GM18867 (cell line): ENCODE measurements at regions not wholly inside any gene's neighbourhood (a gene's known extent, or its start where the extent isn't known, plus 50 kb on each side); places are given as distances from the start of the nearest gene placed in this dataset.
"Not testable (repeated sequence)": the region's sequence is repeated elsewhere in the genome, so short reads cannot be mapped to it uniquely, and the experiment has no call there.

ENCODE experiments used
- ATAC-seq: cut with Tn5 transposase; IDR thresholded peaks from one replicate; pipeline ENCODE4 v1.9.1; 2021; ENCODE audit warnings: mild to moderate bottlenecking, moderate library complexity; ENCODE audit not compliant: unreplicated experiment

DNA sequence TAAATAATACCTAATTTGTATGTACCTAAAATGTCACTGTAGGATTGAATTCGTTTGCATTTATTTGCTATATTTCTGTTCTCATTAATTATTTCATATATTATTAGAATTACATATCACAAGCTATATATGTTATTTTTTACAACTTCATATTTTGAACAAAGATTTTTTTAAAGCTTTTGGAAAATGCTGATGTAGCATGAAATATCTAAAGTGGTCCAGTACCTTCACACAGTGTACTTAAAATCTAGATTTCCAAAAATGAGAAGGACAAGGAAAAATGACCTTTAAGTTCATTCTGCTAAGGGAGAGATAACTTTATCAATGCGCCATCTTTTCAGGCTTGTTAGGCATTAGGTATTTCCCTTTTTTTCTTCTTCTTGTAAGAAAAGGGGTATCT lies 71.8 kb downstream of the LARP7 start:
- no peak for ATAC-seq

DNA sequence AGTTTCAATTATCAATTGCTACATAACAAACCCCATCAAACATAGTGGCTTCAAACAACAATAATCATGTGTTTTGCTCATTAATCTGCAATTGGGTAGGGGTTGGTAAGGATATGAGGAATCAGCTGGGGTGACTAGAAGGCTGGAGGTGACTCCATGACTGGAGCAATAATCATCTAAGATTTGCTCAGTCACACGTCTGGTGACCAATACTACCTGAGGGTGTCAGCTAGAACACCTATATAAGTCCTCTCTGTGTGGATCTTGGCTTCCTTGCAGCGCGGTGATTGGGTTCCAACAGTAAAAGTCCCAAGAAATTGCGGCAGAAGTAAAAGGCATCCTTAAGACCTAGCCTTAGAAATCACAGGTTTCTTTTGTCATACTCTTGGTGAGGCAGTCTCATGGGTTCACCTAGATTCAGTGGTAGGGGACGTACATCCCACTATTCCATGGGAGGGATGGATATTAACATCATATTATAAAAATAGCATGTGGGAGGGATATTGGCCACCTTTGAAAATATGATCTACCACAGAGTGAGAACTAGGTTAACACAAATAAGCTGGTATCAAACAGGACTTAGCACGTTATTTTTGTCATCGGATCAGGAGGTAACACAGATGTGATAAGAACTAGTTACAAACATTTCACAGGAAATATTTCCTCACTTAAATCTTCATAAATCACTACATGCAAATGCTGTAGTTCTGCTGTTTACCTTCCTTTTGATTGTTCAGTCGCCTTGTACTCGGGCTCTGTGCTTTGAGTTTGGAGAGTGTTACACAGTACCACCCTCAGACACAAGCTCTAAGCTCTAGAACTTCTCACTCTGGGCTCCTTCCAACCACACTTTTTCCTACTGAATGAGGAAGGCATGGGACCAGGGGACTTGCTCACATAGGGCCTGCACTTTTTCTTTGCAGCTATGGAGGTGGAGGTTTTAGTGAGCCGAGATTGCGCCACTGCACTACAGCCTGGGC lies 78.3 kb downstream of the LARP7 start:
- ATAC-seq: no peak

DNA sequence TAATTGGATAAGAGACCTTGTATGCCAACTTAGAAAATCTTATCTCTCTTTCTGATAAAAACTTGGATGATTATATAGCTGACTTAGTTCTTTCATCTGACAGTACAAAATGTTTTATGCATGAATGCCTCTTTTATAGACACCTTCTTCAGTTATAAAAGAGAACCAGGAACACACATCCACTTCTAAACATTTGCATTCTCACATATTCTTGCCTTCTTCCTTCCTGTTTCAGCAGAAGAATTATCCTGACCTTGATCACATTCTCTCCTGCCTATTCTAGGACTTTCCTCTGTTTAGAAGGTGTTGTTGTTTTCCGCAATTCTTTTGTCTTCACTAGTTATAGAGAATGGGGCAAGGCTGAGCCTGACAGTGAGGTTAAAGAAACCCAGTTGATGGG lies 80.9 kb downstream of the LARP7 start:
- ATAC-seq: no peak

- ATAC-seq: no peak
Observed at GRCh38 chr4:112721627-112722026, 84.7 kb downstream of the LARP7 start.

- no peak for ATAC-seq
Observed at GRCh38 chr4:112726041-112726440, 89.1 kb downstream of the LARP7 start.

GRCh38 chr4:112727728-112728127 lies 90.8 kb downstream of the LARP7 start:
- ATAC-seq: not testable (repeated sequence)

GRCh38 chr4:112731715-112732114 lies 94.8 kb downstream of the LARP7 start:
- ATAC-seq: no peak

DNA sequence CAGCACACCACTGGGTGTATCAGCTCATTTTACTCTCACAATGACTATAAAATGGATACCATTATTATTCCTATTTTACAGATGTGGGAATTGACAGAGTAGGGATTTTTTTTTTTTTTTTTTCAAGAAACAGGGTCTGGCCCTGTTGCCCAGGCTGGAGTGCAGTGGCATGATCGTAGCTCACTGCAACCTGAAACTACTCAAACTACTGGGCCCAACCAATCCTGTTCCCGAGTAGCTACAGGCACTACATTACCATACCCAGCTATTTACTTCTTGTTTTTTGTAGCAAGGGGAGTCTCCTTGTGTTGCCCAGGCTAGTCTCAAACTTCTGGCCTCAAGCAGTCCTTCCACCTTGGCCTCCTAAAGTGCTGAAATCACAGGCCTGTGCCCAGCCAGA lies 95.2 kb downstream of the LARP7 start:
- ATAC-seq: no peak

- peak; percentile 79 for ATAC-seq
Observed at GRCh38 chr4:112735474-112735951, 98.6 kb downstream of the LARP7 start.

- peak; percentile 43 for ATAC-seq
Observed at GRCh38 chr4:112736718-112737135, 99.8 kb downstream of the LARP7 start.

DNA sequence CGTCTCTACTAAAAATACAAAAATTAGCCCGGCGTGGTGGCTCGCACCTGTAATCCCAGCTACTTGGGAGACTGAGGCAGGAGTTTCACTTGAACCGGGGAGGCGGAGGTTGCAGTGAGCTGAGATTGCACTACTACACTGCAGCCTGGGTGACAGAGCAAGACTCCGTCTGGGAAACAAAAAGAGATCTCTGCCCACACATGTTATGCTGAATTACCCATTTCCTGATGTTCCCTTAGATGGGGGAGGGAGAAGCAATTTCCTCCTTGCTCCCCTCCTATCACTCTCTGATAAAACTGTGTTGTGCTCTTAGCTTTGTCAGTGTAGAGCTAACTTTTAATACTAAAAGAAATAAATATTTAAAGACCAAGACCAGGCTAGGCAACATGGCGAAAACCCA lies 102.5 kb downstream of the LARP7 start:
- no peak for ATAC-seq

GRCh38 chr4:112747036-112747435 lies 110.1 kb downstream of the LARP7 start:
- ATAC-seq: no peak

- no peak for ATAC-seq
Observed at GRCh38 chr4:112748352-112748878, 111.5 kb downstream of the LARP7 start.

- not testable (repeated sequence) for ATAC-seq
Observed at GRCh38 chr4:112750749-112751148, 113.8 kb downstream of the LARP7 start.

GRCh38 chr4:112751447-112751846 lies 114.5 kb downstream of the LARP7 start:
- ATAC-seq: no peak

DNA sequence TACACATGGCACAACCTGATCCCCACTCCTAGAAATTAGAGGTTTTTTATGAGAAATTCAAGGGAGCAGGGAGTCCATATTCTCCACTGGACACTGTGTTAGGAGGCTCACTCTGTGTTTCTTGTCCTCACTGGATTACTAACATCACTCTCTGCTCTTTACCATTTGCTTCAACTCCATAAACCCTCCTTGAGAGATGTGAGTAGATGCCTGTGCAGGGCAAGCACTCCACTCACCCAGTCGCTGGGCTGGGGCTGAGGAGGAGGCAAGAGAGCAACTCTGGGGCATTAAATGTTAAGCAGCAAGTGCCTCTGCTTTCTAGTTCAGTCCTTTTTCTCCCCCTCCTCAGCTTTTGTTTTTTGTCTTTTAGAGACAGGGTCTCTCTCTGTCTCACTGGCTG lies 115.1 kb downstream of the LARP7 start:
- ATAC-seq: no peak

GRCh38 chr4:112752510-112752909 lies 115.6 kb downstream of the LARP7 start:
- ATAC-seq: no peak

GRCh38 chr4:112753333-112753732 lies 116.4 kb downstream of the LARP7 start:
- no peak for ATAC-seq

GRCh38 chr4:112759313-112759712 lies 122.4 kb downstream of the LARP7 start:
- no peak for ATAC-seq

DNA sequence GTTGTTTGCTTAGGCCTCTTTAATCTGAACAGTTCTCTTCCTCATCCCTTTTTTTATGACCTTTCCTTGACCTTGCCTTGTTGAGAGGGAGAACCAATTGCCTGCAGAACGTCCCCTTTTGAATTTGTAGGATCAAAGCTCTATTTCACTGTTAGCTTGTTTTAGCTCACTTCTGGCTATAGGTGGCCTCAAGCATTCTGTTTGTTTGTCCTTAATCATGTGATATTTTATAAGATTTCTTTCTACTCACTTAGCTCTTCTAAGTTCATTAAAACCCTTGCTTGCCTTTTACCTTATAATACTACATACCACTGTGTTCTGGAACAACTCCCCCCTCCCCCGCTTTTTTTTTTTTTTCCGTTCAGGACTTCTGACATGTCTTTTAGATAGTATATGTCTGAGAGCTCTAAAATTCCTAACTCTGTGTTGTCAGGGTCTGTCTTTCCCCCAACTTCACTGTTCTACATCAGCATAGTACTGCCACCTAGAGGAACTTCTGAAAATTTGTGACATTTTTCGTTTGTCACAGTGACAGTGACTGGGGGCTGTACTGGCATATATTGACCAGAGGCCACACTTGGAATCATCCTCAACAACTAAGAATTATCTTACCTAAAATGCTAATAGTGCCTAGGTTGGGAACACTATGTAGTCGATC lies 128.5 kb downstream of the LARP7 start:
- ATAC-seq: peak; percentile 76

GRCh38 chr4:112766422-112766821 lies 129.5 kb downstream of the LARP7 start:
- no peak for ATAC-seq

GRCh38 chr4:112767386-112767785 lies 130.4 kb downstream of the LARP7 start:
- ATAC-seq: no peak
